ENCODE measurements at regions not wholly inside any gene's neighbourhood (a gene's known extent, or its start where the extent isn't known, plus 50 kb on each side); places are given as distances from the start of the nearest gene placed in this dataset.

DNA sequence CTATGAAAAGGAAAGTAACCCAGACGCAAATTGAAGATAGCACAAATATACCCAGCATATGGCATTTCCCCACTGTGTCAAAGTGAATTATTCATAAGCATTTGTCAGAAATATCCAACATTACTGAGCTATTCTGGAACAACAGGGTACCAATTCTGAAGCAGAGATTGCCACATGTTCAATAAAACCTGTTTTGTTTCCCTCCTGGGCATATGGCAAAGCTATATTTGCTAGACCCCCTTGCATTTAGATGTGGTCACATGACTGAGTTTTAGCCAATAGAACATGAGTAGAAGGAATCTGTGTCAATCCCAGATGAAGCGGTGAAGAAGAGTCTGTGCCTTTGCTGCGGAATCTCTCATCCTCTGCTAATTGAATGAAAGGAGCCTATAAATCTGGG lies 296.4 kb upstream of the DLGAP1 start:
- TF ChIP-seq, protein P1, sequence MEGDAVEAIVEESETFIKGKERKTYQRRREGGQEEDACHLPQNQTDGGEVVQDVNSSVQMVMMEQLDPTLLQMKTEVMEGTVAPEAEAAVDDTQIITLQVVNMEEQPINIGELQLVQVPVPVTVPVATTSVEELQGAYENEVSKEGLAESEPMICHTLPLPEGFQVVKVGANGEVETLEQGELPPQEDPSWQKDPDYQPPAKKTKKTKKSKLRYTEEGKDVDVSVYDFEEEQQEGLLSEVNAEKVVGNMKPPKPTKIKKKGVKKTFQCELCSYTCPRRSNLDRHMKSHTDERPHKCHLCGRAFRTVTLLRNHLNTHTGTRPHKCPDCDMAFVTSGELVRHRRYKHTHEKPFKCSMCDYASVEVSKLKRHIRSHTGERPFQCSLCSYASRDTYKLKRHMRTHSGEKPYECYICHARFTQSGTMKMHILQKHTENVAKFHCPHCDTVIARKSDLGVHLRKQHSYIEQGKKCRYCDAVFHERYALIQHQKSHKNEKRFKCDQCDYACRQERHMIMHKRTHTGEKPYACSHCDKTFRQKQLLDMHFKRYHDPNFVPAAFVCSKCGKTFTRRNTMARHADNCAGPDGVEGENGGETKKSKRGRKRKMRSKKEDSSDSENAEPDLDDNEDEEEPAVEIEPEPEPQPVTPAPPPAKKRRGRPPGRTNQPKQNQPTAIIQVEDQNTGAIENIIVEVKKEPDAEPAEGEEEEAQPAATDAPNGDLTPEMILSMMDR (IDR thresholded peaks at IDR 0.05), result no peak
- no peak for TF ChIP-seq POLR2A (IDR thresholded peaks at IDR 0.05)
